Transverse colon (tissue), 4 donors: ENCODE measurements at regions not wholly inside any gene's neighbourhood (a gene's known extent, or its start where the extent isn't known, plus 50 kb on each side); places are given as distances from the start of the nearest gene placed in this dataset.

ENCODE experiments used
- EP300 ChIP-seq: sonication (generic); formaldehyde crosslinking; IDR thresholded peaks from one replicate; pipeline ENCODE4 v1.6.1; 2017; ENCODE audit warnings: antibody characterized with exemption, low read depth
- POLR2A ChIP-seq: fragments of 450-650 bp; IDR thresholded peaks from one replicate; pipeline ENCODE4 v1.6.1; 2016; ENCODE audit warnings: antibody characterized with exemption, mild to moderate bottlenecking, moderate library complexity
- POLR2AphosphoS5 ChIP-seq, 3 donors: sonication (generic); formaldehyde crosslinking; IDR thresholded peaks; one replicate each; pipeline ENCODE4 v1.6.1; 2016; ENCODE audit warnings: antibody characterized with exemption in 3 of 3
- TF ChIP-seq, protein P1 (sequence below), 5 experiments: fragments of 200-600 bp in 3 of 5; fragments of 450-650 bp in 2 of 5; sonication (generic) in 3 of 5; IDR thresholded peaks; 1 replicate in 2 of 5; 2 replicates in 3 of 5; pipeline ENCODE4 v1.5.1; 2016 to 2017; ENCODE audit warnings: antibody characterized with exemption in 5 of 5, inconsistent platforms in 3 of 5, mild to moderate bottlenecking in 2 of 5, moderate library complexity in 1 of 5

DNA sequence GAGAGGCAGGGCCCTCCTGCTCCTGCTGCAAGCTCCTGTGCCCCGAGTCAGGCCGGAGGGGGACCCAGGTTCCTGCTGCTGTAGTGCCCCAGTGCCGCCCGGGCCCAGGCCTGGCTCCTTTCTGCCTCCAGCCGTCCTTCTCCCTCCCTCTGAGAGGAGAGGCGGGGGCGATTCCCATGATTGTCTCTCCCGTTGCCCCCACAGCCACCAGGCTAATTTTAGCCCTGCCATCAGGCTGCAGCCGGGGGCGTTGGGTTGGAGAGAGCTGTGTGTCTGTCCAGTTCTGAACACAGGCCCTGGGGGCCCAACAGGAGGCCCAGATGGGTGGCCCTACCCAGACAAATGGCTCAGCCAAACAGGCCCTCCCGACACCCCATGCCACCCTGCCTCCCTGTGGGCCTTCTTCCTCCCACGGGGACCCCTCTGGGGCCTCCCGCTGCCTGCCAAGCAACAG, 214.8 kb downstream of the TBC1D2B start:
- TF ChIP-seq, protein P1, sequence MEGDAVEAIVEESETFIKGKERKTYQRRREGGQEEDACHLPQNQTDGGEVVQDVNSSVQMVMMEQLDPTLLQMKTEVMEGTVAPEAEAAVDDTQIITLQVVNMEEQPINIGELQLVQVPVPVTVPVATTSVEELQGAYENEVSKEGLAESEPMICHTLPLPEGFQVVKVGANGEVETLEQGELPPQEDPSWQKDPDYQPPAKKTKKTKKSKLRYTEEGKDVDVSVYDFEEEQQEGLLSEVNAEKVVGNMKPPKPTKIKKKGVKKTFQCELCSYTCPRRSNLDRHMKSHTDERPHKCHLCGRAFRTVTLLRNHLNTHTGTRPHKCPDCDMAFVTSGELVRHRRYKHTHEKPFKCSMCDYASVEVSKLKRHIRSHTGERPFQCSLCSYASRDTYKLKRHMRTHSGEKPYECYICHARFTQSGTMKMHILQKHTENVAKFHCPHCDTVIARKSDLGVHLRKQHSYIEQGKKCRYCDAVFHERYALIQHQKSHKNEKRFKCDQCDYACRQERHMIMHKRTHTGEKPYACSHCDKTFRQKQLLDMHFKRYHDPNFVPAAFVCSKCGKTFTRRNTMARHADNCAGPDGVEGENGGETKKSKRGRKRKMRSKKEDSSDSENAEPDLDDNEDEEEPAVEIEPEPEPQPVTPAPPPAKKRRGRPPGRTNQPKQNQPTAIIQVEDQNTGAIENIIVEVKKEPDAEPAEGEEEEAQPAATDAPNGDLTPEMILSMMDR (IDR thresholded peaks at IDR 0.05), result no peak
- TF ChIP-seq POLR2A (no peak), POLR2AphosphoS5 (IDR thresholded peaks at IDR 0.05) (no peak), EP300 (no peak)
